SU-DHL-6 (cell line): ENCODE measurements at regions not wholly inside any gene's neighbourhood (a gene's known extent, or its start where the extent isn't known, plus 50 kb on each side); places are given as distances from the start of the nearest gene placed in this dataset.

ENCODE experiments used
- H2AFZ ChIP-seq: fragments of 200-600 bp; sonication (generic); 2 replicates; pipeline ENCODE4 v1.6.1; 2014; ENCODE audit warnings: low read depth, mild to moderate bottlenecking, moderate library complexity, mixed read lengths, antibody characterized with exemption, low read length; ENCODE audit not compliant: severe bottlenecking
- H3F3A ChIP-seq: fragments of 200-600 bp; shearing (Covaris generic); 2 replicates; pipeline ENCODE4 v1.6.0; 2016; ENCODE audit warnings: antibody characterized with exemption, mild to moderate bottlenecking; ENCODE audit not compliant: insufficient read depth
- H3K27ac ChIP-seq: fragments of 200-600 bp; sonication (generic); 2 replicates; pipeline ENCODE4 v1.5.1; 2016; ENCODE audit warnings: low read depth, mild to moderate bottlenecking, low read length, moderate library complexity, mixed read lengths
- H3K27me3 ChIP-seq: fragments of 200-600 bp; sonication (generic), shearing (Covaris generic); 2 replicates; pipeline ENCODE4 v1.6.0; 2014; ENCODE audit warnings: mild to moderate bottlenecking, low read length
- H3K36me3 ChIP-seq: fragments of 200-600 bp; sonication (generic); 2 replicates; pipeline ENCODE4 v1.6.1; 2014; ENCODE audit warnings: mild to moderate bottlenecking, low read length, mixed read lengths
- H3K4me2 ChIP-seq: fragments of 300-600, 200-600 bp; shearing (Covaris generic), sonication (generic); 2 replicates; pipeline ENCODE4 v1.6.0; 2014; ENCODE audit warnings: low read length, low read depth, mild to moderate bottlenecking; ENCODE audit not compliant: poor library complexity, severe bottlenecking
- H3K4me3 ChIP-seq: fragments of 200-600 bp; sonication (generic); 2 replicates; pipeline ENCODE4 v1.5.1; 2014; ENCODE audit warnings: antibody characterized with exemption, low read length, mild to moderate bottlenecking, mixed read lengths; ENCODE audit not compliant: insufficient read depth, poor library complexity, severe bottlenecking
- H3K79me2 ChIP-seq: fragments of 200-600 bp; sonication (generic); 2 replicates; pipeline ENCODE4 v1.6.1; 2014; ENCODE audit warnings: mild to moderate bottlenecking, low read length, moderate library complexity; ENCODE audit not compliant: insufficient read depth
- H3K9ac ChIP-seq: fragments of 200-600 bp; sonication (generic); 2 replicates; pipeline ENCODE4 v1.7.0; 2014; ENCODE audit warnings: mild to moderate bottlenecking, low read length
- H3K9me2 ChIP-seq: fragments of 200-600 bp; sonication (generic); replicated peaks from 2 replicates; pipeline ENCODE4 v1.6.1; 2014; ENCODE audit warnings: low read length; ENCODE audit not compliant: insufficient read depth
- H3K9me3 ChIP-seq: fragments of 200-600 bp; sonication (generic); 2 replicates; pipeline ENCODE4 v1.6.1; 2014; ENCODE audit warnings: low read length, mixed read lengths; ENCODE audit not compliant: insufficient read depth
- H4K20me1 ChIP-seq: fragments of 200-600 bp; sonication (generic); 2 replicates; pipeline ENCODE4 v1.6.1; 2014; ENCODE audit warnings: low read depth, mild to moderate bottlenecking, antibody characterized with exemption, low read length, moderate library complexity, mixed read lengths
- EZH2phosphoT487 ChIP-seq: fragments of 200-600 bp; sonication (generic), shearing (Covaris generic); conservative IDR thresholded peaks from 2 replicates; pipeline ENCODE4 v1.6.1; 2018; ENCODE audit warnings: mild to moderate bottlenecking, antibody characterized with exemption, low read length, moderate library complexity, mixed read lengths
- TF ChIP-seq, protein P1 (sequence below): fragments of 200-600 bp; sonication (generic); IDR thresholded peaks from one replicate; pipeline ENCODE4 v1.5.1; 2017; ENCODE audit warnings: antibody characterized with exemption, mild to moderate bottlenecking, low read length, moderate library complexity; ENCODE audit not compliant: insufficient read depth, poor library complexity, severe bottlenecking

DNA sequence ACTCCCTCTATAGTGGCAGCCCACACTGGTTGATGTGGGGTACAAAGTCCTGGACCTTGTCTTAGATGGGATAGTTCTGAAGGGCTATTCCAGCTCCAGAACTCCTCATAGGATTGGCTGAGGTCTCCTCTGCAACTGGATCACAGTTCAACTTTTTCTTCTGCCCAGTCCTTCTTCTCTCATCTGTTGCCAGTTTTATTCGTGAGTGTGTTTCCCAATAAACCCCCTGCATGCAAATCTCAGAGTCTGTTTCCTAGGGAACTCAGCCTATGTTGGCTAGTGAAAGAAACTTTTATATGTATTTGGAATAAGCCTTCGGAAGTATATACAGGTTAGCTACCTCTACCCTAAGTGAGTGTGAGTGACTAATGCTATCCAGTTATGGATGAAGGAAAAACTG is 823.4 kb downstream of the SLC4A3 start:
- Histone ChIP-seq H3K9me2 (no peaks in the 10 kb centered on the region), H3K27me3 (no peaks in the 10 kb centered on the region), H3K27ac (no peak overlapping the region), H2AFZ (no peak overlapping the region), H3K79me2 (no peaks in the 10 kb centered on the region), H3K4me2 (no peak overlapping the region), H4K20me1 (no peaks in the 10 kb centered on the region), H3K9me3 (no peaks in the 10 kb centered on the region), H3K4me3 (no peak overlapping the region), H3K9ac (no peak overlapping the region), H3F3A (no peaks in the 10 kb centered on the region), H3K36me3 (no peaks in the 10 kb centered on the region)
- no peak for TF ChIP-seq EZH2phosphoT487
- TF ChIP-seq, protein P1, sequence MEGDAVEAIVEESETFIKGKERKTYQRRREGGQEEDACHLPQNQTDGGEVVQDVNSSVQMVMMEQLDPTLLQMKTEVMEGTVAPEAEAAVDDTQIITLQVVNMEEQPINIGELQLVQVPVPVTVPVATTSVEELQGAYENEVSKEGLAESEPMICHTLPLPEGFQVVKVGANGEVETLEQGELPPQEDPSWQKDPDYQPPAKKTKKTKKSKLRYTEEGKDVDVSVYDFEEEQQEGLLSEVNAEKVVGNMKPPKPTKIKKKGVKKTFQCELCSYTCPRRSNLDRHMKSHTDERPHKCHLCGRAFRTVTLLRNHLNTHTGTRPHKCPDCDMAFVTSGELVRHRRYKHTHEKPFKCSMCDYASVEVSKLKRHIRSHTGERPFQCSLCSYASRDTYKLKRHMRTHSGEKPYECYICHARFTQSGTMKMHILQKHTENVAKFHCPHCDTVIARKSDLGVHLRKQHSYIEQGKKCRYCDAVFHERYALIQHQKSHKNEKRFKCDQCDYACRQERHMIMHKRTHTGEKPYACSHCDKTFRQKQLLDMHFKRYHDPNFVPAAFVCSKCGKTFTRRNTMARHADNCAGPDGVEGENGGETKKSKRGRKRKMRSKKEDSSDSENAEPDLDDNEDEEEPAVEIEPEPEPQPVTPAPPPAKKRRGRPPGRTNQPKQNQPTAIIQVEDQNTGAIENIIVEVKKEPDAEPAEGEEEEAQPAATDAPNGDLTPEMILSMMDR: no peak

DNA sequence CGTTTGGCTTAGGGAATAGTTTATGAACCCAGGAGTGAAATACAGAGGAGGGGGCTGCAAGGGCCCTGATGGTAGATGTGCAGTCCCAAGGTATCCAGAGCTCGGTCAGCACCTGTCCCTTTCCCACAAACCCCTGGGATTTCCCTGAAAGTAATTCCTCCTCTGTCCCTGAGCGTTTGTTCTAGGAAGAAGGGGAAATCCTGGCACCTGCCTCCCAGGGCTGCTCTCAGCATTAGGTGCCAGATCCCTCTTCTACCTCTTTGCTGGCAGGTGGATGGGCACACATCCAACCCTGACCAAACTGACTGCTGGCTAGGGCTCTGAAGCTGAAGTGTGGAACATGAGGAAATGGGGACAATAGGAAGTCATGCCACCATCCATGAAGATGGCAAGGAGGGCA is 824.0 kb downstream of the SLC4A3 start:
- Histone ChIP-seq H3K4me3 (no peak overlapping the region), H4K20me1 (no peaks in the 10 kb centered on the region)
- TF ChIP-seq EZH2phosphoT487: no peak
- TF ChIP-seq, protein P1: no peak

DNA sequence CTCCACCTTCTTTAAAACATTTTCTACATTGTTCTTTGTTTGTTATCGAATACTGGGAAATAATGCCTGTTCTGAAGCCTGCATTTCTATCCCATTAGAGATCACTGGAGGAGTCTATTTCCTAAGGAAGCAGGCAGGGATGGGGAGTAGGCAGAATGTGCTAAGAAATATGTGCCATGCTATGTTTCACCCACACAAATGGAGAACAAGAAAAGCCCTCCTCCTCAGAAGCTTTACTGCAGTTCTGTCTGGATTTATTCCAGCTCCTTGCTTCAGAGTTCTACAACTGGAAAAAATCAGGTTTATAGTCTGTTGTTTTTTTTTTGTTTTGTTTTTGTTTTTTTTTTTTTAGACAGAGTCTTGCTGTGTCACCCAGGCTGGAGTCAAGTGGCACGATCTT is 825.1 kb downstream of the SLC4A3 start:
- no peaks in the 10 kb centered on the region for H3F3A ChIP-seq
- no peaks in the 10 kb centered on the region for H3K9me2 ChIP-seq
- no peak overlapping the region for H3K27ac ChIP-seq
- no peaks in the 10 kb centered on the region for H3K79me2 ChIP-seq
- H2AFZ ChIP-seq: no peak overlapping the region
- H3K9me3 ChIP-seq: no peaks in the 10 kb centered on the region
- TF ChIP-seq, protein P1: no peak
- no peak for TF ChIP-seq EZH2phosphoT487
- H4K20me1 ChIP-seq: no peaks in the 10 kb centered on the region
- H3K27me3 ChIP-seq: no peaks in the 10 kb centered on the region
- H3K4me2 ChIP-seq: no peak overlapping the region
- no peak overlapping the region for H3K4me3 ChIP-seq
- H3K36me3 ChIP-seq: no peaks in the 10 kb centered on the region
- H3K9ac ChIP-seq: no peak overlapping the region

More for the DNA sequence above, 824.0 kb downstream of the SLC4A3 start:
- no peak overlapping the region for H3K27ac ChIP-seq
- no peaks in the 10 kb centered on the region for H3K9me2 ChIP-seq
- H3K36me3 ChIP-seq: no peaks in the 10 kb centered on the region
- H3K27me3 ChIP-seq: no peaks in the 10 kb centered on the region
- H3K9me3 ChIP-seq: no peaks in the 10 kb centered on the region
- H2AFZ ChIP-seq: no peak overlapping the region
- no peak overlapping the region for H3K4me2 ChIP-seq
- H3F3A ChIP-seq: no peaks in the 10 kb centered on the region
- no peaks in the 10 kb centered on the region for H3K79me2 ChIP-seq
- H3K9ac ChIP-seq: no peak overlapping the region
